Lower lobe of right lung (tissue), 2 donors: ENCODE measurements at regions not wholly inside any gene's neighbourhood (a gene's known extent, or its start where the extent isn't known, plus 50 kb on each side); places are given as distances from the start of the nearest gene placed in this dataset.
"Not testable (repeated sequence)": the region's sequence is repeated elsewhere in the genome, so short reads cannot be mapped to it uniquely, and the experiment has no call there.

Experiments used
- ATAC-seq, 2 donors: fragments of 200-7000 bp; cut with Tn5 transposase; one replicate each; pipeline ENCODE4 v1.9.1; 2020 to 2022; ENCODE audit warnings: mild to moderate bottlenecking in 2 of 2, moderate library complexity in 2 of 2
- DNase-seq: peaks from one replicate; pipeline ENCODE4 v3.0.0-alpha.2; 2020
- H3K27ac ChIP-seq: fragments of 200-600 bp; one replicate; pipeline ENCODE4 v1.8.0; 2022
- H3K27me3 ChIP-seq: fragments of 200-600 bp; one replicate; pipeline ENCODE4 v1.8.0; 2022; ENCODE audit warnings: low read depth
- H3K36me3 ChIP-seq: fragments of 200-600 bp; one replicate; pipeline ENCODE4 v1.8.0; 2022; ENCODE audit warnings: mild to moderate bottlenecking
- H3K4me1 ChIP-seq: fragments of 200-600 bp; one replicate; pipeline ENCODE4 v1.8.0; 2022
- H3K4me3 ChIP-seq: fragments of 200-600 bp; one replicate; pipeline ENCODE4 v1.8.0; 2022; ENCODE audit warnings: mild to moderate bottlenecking
- H3K9me3 ChIP-seq: fragments of 200-600 bp; one replicate; pipeline ENCODE4 v1.8.0; 2022
- CTCF ChIP-seq: fragments of 200-600 bp; IDR thresholded peaks from one replicate; pipeline ENCODE4 v1.8.0; 2022; ENCODE audit warnings: antibody characterized with exemption, mild to moderate bottlenecking
- intact Hi-C: fragments of 100-400 bp; cut with DNase I; formaldehyde crosslinking; loops from one replicate; pipeline ENCODE4 v1.11.0; 2022
- donor health status: DM: no; HTN: yes; CAD: no; lungs with severe emphysema.

GRCh38 chr6:167229586-167229985 is 61.5 kb upstream of the UNC93A start:
- peaks cover 6% of the 10 kb centered on the region for H3K27me3 ChIP-seq
- H3K27ac ChIP-seq = no peak overlapping the region
- H3K4me3 ChIP-seq = no peak overlapping the region
- intact Hi-C loops = no loop called here
- ATAC-seq = no peak
- H3K36me3 ChIP-seq = no peaks in the 10 kb centered on the region
- H3K9me3 ChIP-seq = no peaks in the 10 kb centered on the region
- H3K4me1 ChIP-seq = no peaks in the 10 kb centered on the region
- DNase-seq = no peak
- TF ChIP-seq CTCF = no peak

DNA sequence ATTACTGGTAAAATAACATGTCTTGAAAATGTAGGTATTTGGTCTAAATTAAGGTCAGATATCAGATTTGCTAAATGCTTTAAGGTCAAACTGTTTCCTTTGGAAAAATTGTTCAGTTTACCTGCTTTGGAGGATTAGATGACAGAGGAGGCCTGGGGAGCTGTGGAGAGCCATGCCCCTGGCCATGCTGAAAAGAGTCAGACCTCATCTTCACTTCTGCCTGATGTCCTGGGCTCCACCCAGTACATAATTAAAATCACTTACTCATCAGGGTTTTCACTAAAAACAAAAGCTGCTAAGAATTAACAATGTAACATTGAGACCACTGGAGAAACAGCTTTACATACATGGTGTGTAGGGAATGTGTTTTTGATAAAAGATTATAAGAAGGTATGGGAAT is 60.8 kb upstream of the UNC93A start:
- H3K9me3 ChIP-seq = no peaks in the 10 kb centered on the region
- H3K4me1 ChIP-seq = no peaks in the 10 kb centered on the region
- no peak overlapping the region for H3K27ac ChIP-seq
- intact Hi-C loops = no loop called here
- H3K27me3 ChIP-seq = peaks cover 6% of the 10 kb centered on the region
- ATAC-seq = no peak
- no peak overlapping the region for H3K4me3 ChIP-seq
- TF ChIP-seq CTCF = no peak
- no peaks in the 10 kb centered on the region for H3K36me3 ChIP-seq
- no peak for DNase-seq

DNA sequence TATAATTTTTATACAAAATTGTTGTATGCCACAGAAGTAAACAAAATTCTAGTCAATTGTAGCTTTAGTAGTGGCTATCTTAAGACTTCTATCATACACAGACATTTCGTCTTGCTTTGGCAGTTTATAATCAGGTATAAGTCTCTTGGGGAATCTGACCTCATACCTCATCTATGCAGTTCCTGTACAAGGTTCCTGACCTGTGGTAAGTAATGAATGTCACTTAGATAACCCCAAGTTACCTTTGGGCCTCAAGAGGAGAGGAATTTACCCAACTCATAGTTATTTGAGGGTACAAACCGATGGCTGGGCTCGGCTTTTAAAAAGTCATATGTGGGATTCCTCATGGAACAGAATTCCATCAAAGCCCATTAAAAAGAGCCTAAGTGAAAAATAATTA is 58.8 kb upstream of the UNC93A start:
- H3K27me3 ChIP-seq = peaks cover 11% of the 10 kb centered on the region
- H3K36me3 ChIP-seq = no peaks in the 10 kb centered on the region
- TF ChIP-seq CTCF = no peak
- H3K4me3 ChIP-seq = no peak overlapping the region
- H3K4me1 ChIP-seq = no peaks in the 10 kb centered on the region
- no peak overlapping the region for H3K27ac ChIP-seq
- intact Hi-C loops = no loop called here
- DNase-seq (no peak), ATAC-seq (no peak)
- H3K9me3 ChIP-seq = no peaks in the 10 kb centered on the region

DNA sequence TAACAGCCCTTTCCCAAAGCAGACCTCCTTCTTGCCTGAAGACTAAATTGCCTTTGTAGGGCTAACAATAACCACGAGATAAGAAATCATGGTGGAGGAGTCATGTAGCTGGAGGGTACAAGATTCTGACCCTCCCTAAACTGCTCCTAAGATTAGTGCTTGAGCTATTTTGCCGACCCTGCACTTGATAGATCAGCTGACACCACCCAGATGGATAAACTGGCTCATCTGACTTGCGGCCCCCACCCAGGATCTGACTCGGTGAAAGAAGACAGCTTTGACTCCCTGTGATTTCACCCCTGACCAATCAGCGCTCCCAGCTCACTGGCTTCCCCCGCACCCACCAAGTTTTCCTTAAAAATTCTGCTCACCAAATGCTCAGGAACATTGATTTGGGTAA is 57.6 kb upstream of the UNC93A start:
- Histone ChIP-seq H3K27me3 (peaks cover 11% of the 10 kb centered on the region), H3K4me1 (no peaks in the 10 kb centered on the region), H3K9me3 (no peaks in the 10 kb centered on the region), H3K4me3 (no peak overlapping the region), H3K27ac (no peak overlapping the region), H3K36me3 (no peaks in the 10 kb centered on the region)
- intact Hi-C loops = no loop called here
- TF ChIP-seq CTCF = no peak
- DNase-seq (no peak), ATAC-seq (no peak)

GRCh38 chr6:167234576-167234975 is 56.5 kb upstream of the UNC93A start:
- H3K4me1 ChIP-seq, H3K27ac ChIP-seq, DNase-seq, H3K36me3 ChIP-seq, H3K4me3 ChIP-seq, H3K9me3 ChIP-seq, ATAC-seq, intact Hi-C loops, H3K27me3 ChIP-seq: not testable (repeated sequence)

GRCh38 chr6:167235005-167235404 is 56.1 kb upstream of the UNC93A start:
- intact Hi-C loops = no loop called here

More at GRCh38 chr6:167235005-167235404, 56.1 kb upstream of the UNC93A start:
- Histone ChIP-seq H3K36me3 (no peaks in the 10 kb centered on the region), H3K4me1 (no peaks in the 10 kb centered on the region), H3K4me3 (no peak overlapping the region), H3K27me3 (peaks cover 5% of the 10 kb centered on the region), H3K9me3 (no peaks in the 10 kb centered on the region), H3K27ac (no peak overlapping the region)
- TF ChIP-seq CTCF = no peak
- DNase-seq (no peak), ATAC-seq (no peak)
